ENCODE measurements at regions not wholly inside any gene's neighbourhood (a gene's known extent, or its start where the extent isn't known, plus 50 kb on each side); places are given as distances from the start of the nearest gene placed in this dataset.

DNA sequence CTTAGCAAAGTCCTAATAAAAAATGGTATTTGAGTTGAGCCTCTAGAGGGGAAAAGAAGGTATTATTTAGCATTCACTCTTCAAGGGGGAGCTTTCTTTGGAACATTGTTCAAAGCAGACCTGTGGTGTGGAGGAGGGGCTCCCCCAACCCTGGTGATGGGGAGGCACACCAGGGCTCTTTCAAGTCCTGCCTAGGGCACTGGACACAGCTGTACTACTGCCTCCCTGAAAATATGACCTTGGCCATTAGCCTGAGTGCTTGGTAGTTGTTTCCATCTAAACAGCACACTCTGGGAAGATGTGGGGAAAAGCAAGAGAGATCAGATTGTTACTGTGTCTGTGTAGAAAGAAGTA lies 215.1 kb upstream of the CNR1 start:
- no peak for TF ChIP-seq EZH2 (IDR thresholded peaks at IDR 0.05; ENCODE audit: low read depth)
- TF ChIP-seq, protein P1, sequence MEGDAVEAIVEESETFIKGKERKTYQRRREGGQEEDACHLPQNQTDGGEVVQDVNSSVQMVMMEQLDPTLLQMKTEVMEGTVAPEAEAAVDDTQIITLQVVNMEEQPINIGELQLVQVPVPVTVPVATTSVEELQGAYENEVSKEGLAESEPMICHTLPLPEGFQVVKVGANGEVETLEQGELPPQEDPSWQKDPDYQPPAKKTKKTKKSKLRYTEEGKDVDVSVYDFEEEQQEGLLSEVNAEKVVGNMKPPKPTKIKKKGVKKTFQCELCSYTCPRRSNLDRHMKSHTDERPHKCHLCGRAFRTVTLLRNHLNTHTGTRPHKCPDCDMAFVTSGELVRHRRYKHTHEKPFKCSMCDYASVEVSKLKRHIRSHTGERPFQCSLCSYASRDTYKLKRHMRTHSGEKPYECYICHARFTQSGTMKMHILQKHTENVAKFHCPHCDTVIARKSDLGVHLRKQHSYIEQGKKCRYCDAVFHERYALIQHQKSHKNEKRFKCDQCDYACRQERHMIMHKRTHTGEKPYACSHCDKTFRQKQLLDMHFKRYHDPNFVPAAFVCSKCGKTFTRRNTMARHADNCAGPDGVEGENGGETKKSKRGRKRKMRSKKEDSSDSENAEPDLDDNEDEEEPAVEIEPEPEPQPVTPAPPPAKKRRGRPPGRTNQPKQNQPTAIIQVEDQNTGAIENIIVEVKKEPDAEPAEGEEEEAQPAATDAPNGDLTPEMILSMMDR (conservative IDR thresholded peaks at IDR 0.05), result no peak
